ENCODE measurements at regions not wholly inside any gene's neighbourhood (a gene's known extent, or its start where the extent isn't known, plus 50 kb on each side); places are given as distances from the start of the nearest gene placed in this dataset.

- TF ChIP-seq CTCF (IDR thresholded peaks at IDR 0.05) (no peak), POLR2A (IDR thresholded peaks at IDR 0.05) (no peak)
These were observed 286.8 kb upstream of the UGT8 start for GRCh38 chr4:114311787-114312186.

All from testis (tissue), 2 donors.